Kidney epithelial cell (primary cell): ENCODE measurements at regions not wholly inside any gene's neighbourhood (a gene's known extent, or its start where the extent isn't known, plus 50 kb on each side); places are given as distances from the start of the nearest gene placed in this dataset.
"Not testable (repeated sequence)": the region's sequence is repeated elsewhere in the genome, so short reads cannot be mapped to it uniquely, and the experiment has no call there.

Experiments used
- DNase-seq: peaks from one replicate; pipeline ENCODE4 v3.0.0-alpha.2; 2010; ENCODE audit warnings: low read depth
- H3K27me3 ChIP-seq: 2 replicates; pipeline ENCODE4 v1.6.0; 2011; ENCODE audit warnings: low read length; ENCODE audit not compliant: control insufficient read depth, insufficient read depth
- H3K36me3 ChIP-seq: 2 replicates; pipeline ENCODE4 v1.5.1; 2011; ENCODE audit warnings: low read length; ENCODE audit not compliant: control insufficient read depth, insufficient read depth
- H3K4me3 ChIP-seq: 2 replicates; pipeline ENCODE4 v1.5.1; 2011; ENCODE audit warnings: low read depth, mild to moderate bottlenecking, control low read depth, low read length
- TF ChIP-seq, protein P1 (sequence below): IDR thresholded peaks from 2 replicates; pipeline ENCODE4 v1.5.1; 2011; ENCODE audit warnings: mild to moderate bottlenecking, moderate library complexity, low read length, control low read depth, inconsistent platforms; ENCODE audit not compliant: insufficient read depth, poor library complexity, severe bottlenecking

DNA sequence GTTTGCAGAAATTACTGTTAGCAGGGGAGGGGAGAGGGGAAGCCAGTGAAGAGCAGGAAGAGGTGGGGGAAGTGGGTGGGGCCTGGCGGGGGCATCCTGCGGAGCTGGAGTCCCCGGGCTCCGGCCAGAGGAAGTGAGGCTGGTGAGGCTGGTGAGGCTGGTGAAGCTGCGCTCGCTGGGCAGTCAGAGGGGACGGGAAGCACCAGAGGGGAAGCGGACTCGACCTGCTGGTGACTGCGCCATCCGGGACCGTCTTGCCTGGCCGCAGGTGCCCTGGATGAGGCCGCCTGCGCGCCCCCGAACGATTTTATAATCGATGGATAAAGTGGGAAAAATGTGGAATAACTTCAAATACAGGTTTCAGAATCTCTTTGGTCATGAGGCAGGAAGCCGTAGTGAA is 635.3 kb upstream of the MARCKS start:
- H3K4me3 ChIP-seq = no peak overlapping the region
- DNase-seq = no peak
- TF ChIP-seq, protein P1, sequence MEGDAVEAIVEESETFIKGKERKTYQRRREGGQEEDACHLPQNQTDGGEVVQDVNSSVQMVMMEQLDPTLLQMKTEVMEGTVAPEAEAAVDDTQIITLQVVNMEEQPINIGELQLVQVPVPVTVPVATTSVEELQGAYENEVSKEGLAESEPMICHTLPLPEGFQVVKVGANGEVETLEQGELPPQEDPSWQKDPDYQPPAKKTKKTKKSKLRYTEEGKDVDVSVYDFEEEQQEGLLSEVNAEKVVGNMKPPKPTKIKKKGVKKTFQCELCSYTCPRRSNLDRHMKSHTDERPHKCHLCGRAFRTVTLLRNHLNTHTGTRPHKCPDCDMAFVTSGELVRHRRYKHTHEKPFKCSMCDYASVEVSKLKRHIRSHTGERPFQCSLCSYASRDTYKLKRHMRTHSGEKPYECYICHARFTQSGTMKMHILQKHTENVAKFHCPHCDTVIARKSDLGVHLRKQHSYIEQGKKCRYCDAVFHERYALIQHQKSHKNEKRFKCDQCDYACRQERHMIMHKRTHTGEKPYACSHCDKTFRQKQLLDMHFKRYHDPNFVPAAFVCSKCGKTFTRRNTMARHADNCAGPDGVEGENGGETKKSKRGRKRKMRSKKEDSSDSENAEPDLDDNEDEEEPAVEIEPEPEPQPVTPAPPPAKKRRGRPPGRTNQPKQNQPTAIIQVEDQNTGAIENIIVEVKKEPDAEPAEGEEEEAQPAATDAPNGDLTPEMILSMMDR = no peak
- H3K36me3 ChIP-seq = no peaks in the 10 kb centered on the region
- no peaks in the 10 kb centered on the region for H3K27me3 ChIP-seq

DNA sequence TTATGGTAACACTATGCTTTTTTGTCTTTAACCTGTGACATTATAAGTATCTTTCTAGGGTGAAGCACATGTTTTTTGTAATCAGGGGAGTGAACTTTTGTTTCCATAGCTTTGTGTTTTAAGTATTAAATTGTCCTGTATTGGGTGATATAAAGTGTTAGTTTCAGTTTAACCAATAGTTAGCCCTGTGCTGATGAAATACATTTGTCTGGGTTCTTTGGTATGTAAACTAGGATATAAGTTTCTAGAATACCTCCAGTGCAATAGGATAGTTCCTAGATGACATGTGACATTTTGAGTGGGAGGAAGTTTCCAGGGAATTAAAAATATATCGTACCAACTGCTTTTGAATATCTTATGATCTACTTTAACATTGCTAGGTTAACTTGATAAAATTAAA is 611.0 kb upstream of the MARCKS start:
- Histone ChIP-seq H3K4me3 (no peak overlapping the region), H3K27me3 (no peaks in the 10 kb centered on the region), H3K36me3 (no peaks in the 10 kb centered on the region)
- no peak for DNase-seq
- TF ChIP-seq, protein P1 = no peak

DNA sequence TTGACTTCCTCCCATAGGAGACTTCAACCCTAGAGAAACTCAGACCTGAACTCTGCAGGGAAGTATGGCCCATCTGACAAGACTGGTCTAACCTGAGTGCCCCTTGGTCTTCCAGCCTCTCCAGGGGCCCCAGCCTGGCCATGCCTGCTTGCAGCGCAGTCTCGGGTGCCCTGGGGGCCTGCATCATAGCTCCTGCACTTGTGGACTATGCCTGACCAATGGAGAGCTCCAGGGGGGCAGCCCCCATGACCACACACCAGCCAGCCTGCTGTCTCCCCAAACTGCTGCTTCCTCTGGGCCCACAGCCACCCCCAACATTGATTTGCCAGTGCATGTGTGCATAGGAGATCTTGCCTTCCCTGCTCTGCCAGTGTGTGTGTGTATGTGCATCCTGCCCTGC is 608.6 kb upstream of the MARCKS start:
- Histone ChIP-seq H3K27me3 (no peaks in the 10 kb centered on the region), H3K36me3 (no peaks in the 10 kb centered on the region), H3K4me3 (no peak overlapping the region)
- DNase-seq = no peak
- TF ChIP-seq, protein P1 = no peak

DNA sequence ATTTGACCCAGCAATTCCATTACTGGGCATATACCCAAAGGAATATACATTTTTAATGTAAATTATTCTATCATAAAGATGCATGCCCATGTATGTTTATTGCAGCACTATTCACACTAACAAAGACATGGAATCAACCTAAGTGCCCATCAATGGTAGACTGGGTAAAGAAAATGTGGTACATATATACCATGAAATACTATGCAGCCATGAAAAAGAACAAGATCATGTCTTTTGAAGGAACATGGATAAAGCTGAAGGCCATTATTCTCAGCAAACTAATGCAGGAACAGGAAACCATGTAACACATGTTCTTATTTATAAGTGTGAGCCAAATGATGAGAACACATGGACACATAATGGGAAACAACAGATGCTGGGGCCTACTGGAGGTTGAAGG is 603.0 kb upstream of the MARCKS start:
- not testable (repeated sequence) for H3K36me3 ChIP-seq, H3K4me3 ChIP-seq, DNase-seq, H3K27me3 ChIP-seq

DNA sequence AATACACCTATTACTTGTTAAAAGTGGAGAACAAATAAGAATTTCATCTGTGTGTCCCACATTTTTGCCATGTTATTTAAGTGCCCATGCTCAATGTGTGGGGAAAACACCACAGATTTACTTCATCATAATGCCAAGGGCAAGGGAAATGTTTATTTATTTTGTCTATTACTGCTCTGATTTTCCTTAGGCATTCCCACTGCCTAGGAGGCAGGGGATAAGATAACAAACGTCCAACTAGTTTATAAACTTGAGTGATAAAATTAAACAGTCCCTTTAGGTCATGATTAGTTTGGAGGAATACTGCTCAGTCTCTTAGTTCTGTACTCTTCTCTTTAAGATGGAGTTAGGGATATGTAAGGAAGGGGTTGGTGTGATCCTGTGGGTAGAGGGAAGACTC is 598.4 kb upstream of the MARCKS start:
- Histone ChIP-seq H3K27me3 (no peaks in the 10 kb centered on the region), H3K36me3 (no peaks in the 10 kb centered on the region), H3K4me3 (no peak overlapping the region)
- TF ChIP-seq, protein P1 = no peak
- no peak for DNase-seq

DNA sequence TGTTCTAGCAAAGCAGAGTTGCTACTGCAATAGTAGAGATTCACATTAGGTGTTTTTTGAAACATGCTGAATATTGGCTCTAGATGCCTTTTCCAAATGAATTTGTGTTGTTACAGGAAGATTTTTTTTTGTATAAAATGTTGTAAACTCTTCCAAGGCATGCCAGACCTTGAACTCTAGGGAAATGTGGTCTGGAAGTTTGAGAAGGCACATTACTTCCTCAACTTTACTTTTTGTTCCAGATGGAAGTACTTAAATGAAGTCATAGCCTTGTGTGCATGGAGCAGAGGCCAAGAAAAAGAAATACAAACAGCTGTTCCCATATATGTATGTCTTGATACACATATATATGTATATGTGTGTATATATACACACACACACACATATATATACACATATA is 585.7 kb upstream of the MARCKS start:
- TF ChIP-seq, protein P1 = no peak
- DNase-seq = no peak
- Histone ChIP-seq H3K4me3 (no peak overlapping the region), H3K27me3 (no peaks in the 10 kb centered on the region), H3K36me3 (no peaks in the 10 kb centered on the region)
